Gastrocnemius medialis (tissue), 4 donors: ENCODE measurements at regions not wholly inside any gene's neighbourhood (a gene's known extent, or its start where the extent isn't known, plus 50 kb on each side); places are given as distances from the start of the nearest gene placed in this dataset.

ENCODE experiments used
- POLR2A ChIP-seq, 2 donors: fragments of 450-650 bp; IDR thresholded peaks; one replicate each; pipeline ENCODE4 v1.6.1; 2017; ENCODE audit warnings: antibody characterized with exemption in 2 of 2, mild to moderate bottlenecking in 2 of 2, moderate library complexity in 2 of 2
- TF ChIP-seq, protein P1 (sequence below), 5 experiments: fragments of 450-650 bp in 3 of 5; fragments of 200-600 bp in 2 of 5; sonication (generic) in 2 of 5; IDR thresholded peaks in 4 of 5; conservative IDR thresholded peaks in 1 of 5; 1 replicate in 4 of 5; 2 replicates in 1 of 5; pipeline ENCODE4 v1.5.1; 2016 to 2019; ENCODE audit warnings: antibody characterized with exemption in 5 of 5, mild to moderate bottlenecking in 3 of 5, moderate library complexity in 3 of 5

DNA sequence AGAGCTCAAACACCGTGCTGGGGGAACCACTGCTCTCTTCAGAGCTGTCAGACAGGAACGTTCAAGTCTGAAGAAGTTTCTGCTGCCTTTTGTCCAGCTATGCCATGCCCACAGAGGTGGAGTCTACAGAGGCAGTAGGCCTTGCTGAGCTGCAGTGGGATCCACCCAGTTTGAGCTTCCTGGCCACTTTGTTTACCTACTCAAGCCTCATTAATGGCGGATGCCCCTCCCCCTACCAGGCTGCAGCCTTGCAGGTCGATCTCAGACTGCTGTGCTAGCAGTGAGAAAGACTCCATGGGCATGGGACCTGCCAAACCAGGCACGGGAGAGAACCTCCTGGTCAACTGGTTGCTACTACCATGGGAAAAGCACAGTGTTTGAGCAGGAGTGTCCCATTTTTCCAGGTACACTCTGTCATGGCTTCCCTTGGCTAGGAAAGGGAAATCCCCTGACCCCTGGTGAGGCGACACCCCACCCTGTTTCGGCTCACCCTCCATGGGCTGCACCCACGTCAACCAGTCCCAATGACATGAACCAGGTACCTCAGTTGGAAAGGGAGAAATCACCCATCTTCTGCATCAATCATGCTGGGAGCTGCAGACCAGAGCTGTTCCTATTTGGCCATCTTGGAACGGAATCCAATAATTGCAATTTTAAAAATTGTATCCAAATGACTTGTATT lies 246.9 kb upstream of the ADAMTS16 start:
- TF ChIP-seq, protein P1, sequence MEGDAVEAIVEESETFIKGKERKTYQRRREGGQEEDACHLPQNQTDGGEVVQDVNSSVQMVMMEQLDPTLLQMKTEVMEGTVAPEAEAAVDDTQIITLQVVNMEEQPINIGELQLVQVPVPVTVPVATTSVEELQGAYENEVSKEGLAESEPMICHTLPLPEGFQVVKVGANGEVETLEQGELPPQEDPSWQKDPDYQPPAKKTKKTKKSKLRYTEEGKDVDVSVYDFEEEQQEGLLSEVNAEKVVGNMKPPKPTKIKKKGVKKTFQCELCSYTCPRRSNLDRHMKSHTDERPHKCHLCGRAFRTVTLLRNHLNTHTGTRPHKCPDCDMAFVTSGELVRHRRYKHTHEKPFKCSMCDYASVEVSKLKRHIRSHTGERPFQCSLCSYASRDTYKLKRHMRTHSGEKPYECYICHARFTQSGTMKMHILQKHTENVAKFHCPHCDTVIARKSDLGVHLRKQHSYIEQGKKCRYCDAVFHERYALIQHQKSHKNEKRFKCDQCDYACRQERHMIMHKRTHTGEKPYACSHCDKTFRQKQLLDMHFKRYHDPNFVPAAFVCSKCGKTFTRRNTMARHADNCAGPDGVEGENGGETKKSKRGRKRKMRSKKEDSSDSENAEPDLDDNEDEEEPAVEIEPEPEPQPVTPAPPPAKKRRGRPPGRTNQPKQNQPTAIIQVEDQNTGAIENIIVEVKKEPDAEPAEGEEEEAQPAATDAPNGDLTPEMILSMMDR (IDR thresholded peaks at IDR 0.05 in 4 of 5, conservative IDR thresholded peaks at IDR 0.05 in 1 of 5) = no peak
- no peak for TF ChIP-seq POLR2A (IDR thresholded peaks at IDR 0.05)
